GM23338 (cell line): ENCODE measurements at regions not wholly inside any gene's neighbourhood (a gene's known extent, or its start where the extent isn't known, plus 50 kb on each side); places are given as distances from the start of the nearest gene placed in this dataset.

Experiments
- JUNB ChIP-seq: IDR thresholded peaks from one replicate; pipeline ENCODE4 v1.6.1; 2016; ENCODE audit warnings: antibody characterized with exemption; ENCODE audit not compliant: unreplicated experiment
- NANOG ChIP-seq: IDR thresholded peaks from 2 replicates; pipeline ENCODE4 v1.6.1; 2016; ENCODE audit warnings: antibody characterized with exemption, borderline replicate concordance
- POLR2AphosphoS5 ChIP-seq: IDR thresholded peaks from 2 replicates; pipeline ENCODE4 v1.6.1; 2016; ENCODE audit warnings: antibody characterized with exemption, low read depth
- ZNF114 ChIP-seq: fragments of 250-450 bp; sonication (Bioruptor Pico); IDR thresholded peaks from 2 replicates; pipeline ENCODE4 v1.5.0; 2020; ENCODE audit warnings: mild to moderate bottlenecking, moderate library complexity
- ZNF331 ChIP-seq: fragments of 250-450 bp; sonication (Bioruptor Pico); IDR thresholded peaks from 2 replicates; pipeline ENCODE4 v1.5.0; 2020; ENCODE audit warnings: low read depth, mild to moderate bottlenecking, moderate library complexity
- TF ChIP-seq, protein P1 (sequence below): fragments of 250-450 bp; sonication (Bioruptor Pico); IDR thresholded peaks from 2 replicates; pipeline ENCODE4 v1.5.0; 2020; ENCODE audit warnings: mild to moderate bottlenecking, moderate library complexity
- TF ChIP-seq, protein P2 (sequence below): IDR thresholded peaks from 2 replicates; pipeline ENCODE4 v1.6.1; 2016; ENCODE audit warnings: antibody characterized with exemption
- TF ChIP-seq, protein P3 (sequence below), 2 experiments: fragments of 200-600 bp in 1 of 2; sonication (generic) in 1 of 2; conservative IDR thresholded peaks; 2 replicates each; pipeline versions ENCODE4 v1.5.1 to v1.6.1; 2016 to 2017; ENCODE audit warnings: antibody characterized with exemption in 2 of 2, low read depth in 2 of 2, mild to moderate bottlenecking in 2 of 2, moderate library complexity in 1 of 2
- TF ChIP-seq, protein P4 (sequence below): IDR thresholded peaks from one replicate; pipeline ENCODE4 v1.6.1; 2018; ENCODE audit warnings: antibody characterized with exemption; ENCODE audit not compliant: unreplicated experiment

DNA sequence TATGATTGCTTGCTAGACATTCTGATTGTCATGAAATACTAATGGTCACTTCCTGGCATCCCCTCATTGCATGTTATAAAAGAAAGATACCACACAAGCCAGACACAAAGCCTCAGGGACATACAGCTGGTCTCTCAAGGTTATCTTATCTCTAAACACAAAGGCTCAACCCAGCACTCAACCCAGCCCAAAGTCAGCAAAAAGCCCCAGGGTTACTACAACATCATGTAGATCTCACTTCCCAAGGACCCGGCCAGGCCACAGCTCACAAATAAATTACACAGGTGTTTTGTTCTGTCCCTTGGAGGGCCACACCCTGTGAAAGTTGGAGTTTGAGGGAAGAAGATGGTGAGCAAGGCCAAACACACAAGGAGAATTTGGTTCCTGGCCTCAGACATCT lies 109.7 kb upstream of the BARHL2 start (continued):
- TF ChIP-seq, protein P1, sequence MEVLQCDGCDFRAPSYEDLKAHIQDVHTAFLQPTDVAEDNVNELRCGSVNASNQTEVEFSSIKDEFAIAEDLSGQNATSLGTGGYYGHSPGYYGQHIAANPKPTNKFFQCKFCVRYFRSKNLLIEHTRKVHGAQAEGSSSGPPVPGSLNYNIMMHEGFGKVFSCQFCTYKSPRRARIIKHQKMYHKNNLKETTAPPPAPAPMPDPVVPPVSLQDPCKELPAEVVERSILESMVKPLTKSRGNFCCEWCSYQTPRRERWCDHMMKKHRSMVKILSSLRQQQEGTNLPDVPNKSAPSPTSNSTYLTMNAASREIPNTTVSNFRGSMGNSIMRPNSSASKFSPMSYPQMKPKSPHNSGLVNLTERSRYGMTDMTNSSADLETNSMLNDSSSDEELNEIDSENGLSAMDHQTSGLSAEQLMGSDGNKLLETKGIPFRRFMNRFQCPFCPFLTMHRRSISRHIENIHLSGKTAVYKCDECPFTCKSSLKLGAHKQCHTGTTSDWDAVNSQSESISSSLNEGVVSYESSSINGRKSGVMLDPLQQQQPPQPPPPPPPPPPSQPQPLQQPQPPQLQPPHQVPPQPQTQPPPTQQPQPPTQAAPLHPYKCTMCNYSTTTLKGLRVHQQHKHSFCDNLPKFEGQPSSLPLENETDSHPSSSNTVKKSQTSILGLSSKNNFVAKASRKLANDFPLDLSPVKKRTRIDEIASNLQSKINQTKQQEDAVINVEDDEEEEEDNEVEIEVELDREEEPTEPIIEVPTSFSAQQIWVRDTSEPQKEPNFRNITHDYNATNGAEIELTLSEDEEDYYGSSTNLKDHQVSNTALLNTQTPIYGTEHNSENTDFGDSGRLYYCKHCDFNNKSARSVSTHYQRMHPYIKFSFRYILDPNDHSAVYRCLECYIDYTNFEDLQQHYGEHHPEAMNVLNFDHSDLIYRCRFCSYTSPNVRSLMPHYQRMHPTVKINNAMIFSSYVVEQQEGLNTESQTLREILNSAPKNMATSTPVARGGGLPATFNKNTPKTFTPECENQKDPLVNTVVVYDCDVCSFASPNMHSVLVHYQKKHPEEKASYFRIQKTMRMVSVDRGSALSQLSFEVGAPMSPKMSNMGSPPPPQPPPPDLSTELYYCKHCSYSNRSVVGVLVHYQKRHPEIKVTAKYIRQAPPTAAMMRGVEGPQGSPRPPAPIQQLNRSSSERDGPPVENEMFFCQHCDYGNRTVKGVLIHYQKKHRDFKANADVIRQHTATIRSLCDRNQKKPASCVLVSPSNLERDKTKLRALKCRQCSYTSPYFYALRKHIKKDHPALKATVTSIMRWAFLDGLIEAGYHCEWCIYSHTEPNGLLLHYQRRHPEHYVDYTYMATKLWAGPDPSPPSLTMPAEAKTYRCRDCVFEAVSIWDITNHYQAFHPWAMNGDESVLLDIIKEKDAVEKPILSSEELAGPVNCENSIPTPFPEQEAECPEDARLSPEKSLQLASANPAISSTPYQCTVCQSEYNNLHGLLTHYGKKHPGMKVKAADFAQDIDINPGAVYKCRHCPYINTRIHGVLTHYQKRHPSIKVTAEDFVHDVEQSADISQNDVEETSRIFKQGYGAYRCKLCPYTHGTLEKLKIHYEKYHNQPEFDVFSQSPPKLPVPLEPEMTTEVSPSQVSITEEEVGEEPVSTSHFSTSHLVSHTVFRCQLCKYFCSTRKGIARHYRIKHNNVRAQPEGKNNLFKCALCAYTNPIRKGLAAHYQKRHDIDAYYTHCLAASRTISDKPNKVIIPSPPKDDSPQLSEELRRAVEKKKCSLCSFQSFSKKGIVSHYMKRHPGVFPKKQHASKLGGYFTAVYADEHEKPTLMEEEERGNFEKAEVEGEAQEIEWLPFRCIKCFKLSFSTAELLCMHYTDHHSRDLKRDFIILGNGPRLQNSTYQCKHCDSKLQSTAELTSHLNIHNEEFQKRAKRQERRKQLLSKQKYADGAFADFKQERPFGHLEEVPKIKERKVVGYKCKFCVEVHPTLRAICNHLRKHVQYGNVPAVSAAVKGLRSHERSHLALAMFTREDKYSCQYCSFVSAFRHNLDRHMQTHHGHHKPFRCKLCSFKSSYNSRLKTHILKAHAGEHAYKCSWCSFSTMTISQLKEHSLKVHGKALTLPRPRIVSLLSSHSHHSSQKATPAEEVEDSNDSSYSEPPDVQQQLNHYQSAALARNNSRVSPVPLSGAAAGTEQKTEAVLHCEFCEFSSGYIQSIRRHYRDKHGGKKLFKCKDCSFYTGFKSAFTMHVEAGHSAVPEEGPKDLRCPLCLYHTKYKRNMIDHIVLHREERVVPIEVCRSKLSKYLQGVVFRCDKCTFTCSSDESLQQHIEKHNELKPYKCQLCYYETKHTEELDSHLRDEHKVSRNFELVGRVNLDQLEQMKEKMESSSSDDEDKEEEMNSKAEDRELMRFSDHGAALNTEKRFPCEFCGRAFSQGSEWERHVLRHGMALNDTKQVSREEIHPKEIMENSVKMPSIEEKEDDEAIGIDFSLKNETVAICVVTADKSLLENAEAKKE (CRISPR knock-in tag) = no peak
- TF ChIP-seq ZNF114 (no peak), NANOG (no peak), JUNB (no peak), ZNF331 (CRISPR knock-in tag) (no peak), POLR2AphosphoS5 (no peak)
- TF ChIP-seq, protein P2, sequence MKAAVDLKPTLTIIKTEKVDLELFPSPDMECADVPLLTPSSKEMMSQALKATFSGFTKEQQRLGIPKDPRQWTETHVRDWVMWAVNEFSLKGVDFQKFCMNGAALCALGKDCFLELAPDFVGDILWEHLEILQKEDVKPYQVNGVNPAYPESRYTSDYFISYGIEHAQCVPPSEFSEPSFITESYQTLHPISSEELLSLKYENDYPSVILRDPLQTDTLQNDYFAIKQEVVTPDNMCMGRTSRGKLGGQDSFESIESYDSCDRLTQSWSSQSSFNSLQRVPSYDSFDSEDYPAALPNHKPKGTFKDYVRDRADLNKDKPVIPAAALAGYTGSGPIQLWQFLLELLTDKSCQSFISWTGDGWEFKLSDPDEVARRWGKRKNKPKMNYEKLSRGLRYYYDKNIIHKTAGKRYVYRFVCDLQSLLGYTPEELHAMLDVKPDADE = no peak
- TF ChIP-seq, protein P3, sequence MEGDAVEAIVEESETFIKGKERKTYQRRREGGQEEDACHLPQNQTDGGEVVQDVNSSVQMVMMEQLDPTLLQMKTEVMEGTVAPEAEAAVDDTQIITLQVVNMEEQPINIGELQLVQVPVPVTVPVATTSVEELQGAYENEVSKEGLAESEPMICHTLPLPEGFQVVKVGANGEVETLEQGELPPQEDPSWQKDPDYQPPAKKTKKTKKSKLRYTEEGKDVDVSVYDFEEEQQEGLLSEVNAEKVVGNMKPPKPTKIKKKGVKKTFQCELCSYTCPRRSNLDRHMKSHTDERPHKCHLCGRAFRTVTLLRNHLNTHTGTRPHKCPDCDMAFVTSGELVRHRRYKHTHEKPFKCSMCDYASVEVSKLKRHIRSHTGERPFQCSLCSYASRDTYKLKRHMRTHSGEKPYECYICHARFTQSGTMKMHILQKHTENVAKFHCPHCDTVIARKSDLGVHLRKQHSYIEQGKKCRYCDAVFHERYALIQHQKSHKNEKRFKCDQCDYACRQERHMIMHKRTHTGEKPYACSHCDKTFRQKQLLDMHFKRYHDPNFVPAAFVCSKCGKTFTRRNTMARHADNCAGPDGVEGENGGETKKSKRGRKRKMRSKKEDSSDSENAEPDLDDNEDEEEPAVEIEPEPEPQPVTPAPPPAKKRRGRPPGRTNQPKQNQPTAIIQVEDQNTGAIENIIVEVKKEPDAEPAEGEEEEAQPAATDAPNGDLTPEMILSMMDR (conservative IDR thresholded peaks at IDR 0.05; ENCODE audit: low read depth in 2 of 2) = no peak
- TF ChIP-seq, protein P4, sequence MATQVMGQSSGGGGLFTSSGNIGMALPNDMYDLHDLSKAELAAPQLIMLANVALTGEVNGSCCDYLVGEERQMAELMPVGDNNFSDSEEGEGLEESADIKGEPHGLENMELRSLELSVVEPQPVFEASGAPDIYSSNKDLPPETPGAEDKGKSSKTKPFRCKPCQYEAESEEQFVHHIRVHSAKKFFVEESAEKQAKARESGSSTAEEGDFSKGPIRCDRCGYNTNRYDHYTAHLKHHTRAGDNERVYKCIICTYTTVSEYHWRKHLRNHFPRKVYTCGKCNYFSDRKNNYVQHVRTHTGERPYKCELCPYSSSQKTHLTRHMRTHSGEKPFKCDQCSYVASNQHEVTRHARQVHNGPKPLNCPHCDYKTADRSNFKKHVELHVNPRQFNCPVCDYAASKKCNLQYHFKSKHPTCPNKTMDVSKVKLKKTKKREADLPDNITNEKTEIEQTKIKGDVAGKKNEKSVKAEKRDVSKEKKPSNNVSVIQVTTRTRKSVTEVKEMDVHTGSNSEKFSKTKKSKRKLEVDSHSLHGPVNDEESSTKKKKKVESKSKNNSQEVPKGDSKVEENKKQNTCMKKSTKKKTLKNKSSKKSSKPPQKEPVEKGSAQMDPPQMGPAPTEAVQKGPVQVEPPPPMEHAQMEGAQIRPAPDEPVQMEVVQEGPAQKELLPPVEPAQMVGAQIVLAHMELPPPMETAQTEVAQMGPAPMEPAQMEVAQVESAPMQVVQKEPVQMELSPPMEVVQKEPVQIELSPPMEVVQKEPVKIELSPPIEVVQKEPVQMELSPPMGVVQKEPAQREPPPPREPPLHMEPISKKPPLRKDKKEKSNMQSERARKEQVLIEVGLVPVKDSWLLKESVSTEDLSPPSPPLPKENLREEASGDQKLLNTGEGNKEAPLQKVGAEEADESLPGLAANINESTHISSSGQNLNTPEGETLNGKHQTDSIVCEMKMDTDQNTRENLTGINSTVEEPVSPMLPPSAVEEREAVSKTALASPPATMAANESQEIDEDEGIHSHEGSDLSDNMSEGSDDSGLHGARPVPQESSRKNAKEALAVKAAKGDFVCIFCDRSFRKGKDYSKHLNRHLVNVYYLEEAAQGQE = no peak
